A172 (cell line): ENCODE measurements at regions not wholly inside any gene's neighbourhood (a gene's known extent, or its start where the extent isn't known, plus 50 kb on each side); places are given as distances from the start of the nearest gene placed in this dataset.
"Not testable (repeated sequence)": the region's sequence is repeated elsewhere in the genome, so short reads cannot be mapped to it uniquely, and the experiment has no call there.

Experiments used
- DNase-seq: peaks from one replicate; pipeline ENCODE4 v3.0.0-alpha.2; 2015; ENCODE audit warnings: low spot score

- no peak for DNase-seq
Measured at GRCh38 chr13:50268500-50268899, 253.3 kb downstream of the KCNRG start.

GRCh38 chr13:50274181-50274580 lies 258.9 kb downstream of the KCNRG start:
- DNase-seq = no peak

- no peak for DNase-seq
Measured at GRCh38 chr13:50275392-50276063, 260.3 kb downstream of the KCNRG start.

- DNase-seq = no peak
Measured at GRCh38 chr13:50276550-50276949, 261.3 kb downstream of the KCNRG start.

- no peak for DNase-seq
Measured at GRCh38 chr13:50277127-50277526, 261.9 kb downstream of the KCNRG start.

- DNase-seq = no peak
Measured at GRCh38 chr13:50277906-50278305, 262.7 kb downstream of the KCNRG start.

GRCh38 chr13:50280441-50280937 lies 265.2 kb downstream of the KCNRG start:
- no peak for DNase-seq

- DNase-seq = no peak
Measured at GRCh38 chr13:50282016-50282415, 266.8 kb downstream of the KCNRG start.

GRCh38 chr13:50283017-50283416 lies 267.8 kb downstream of the KCNRG start:
- DNase-seq = no peak

GRCh38 chr13:50284540-50284939 lies 269.3 kb downstream of the KCNRG start:
- DNase-seq = no peak

GRCh38 chr13:50285283-50285682 lies 270.0 kb downstream of the KCNRG start:
- DNase-seq = no peak

- DNase-seq = no peak
Measured at GRCh38 chr13:50286324-50286723, 271.1 kb downstream of the KCNRG start.

GRCh38 chr13:50290186-50290585 lies 274.9 kb downstream of the KCNRG start:
- DNase-seq = no peak

GRCh38 chr13:50291611-50292010 lies 276.4 kb downstream of the KCNRG start:
- no peak for DNase-seq

- no peak for DNase-seq
Measured at GRCh38 chr13:50292081-50292480, 276.8 kb downstream of the KCNRG start.

GRCh38 chr13:50294425-50294824 lies 279.2 kb downstream of the KCNRG start:
- DNase-seq = not testable (repeated sequence)

- DNase-seq = no peak
Measured at GRCh38 chr13:50299546-50300249, 284.5 kb downstream of the KCNRG start.

- no peak for DNase-seq
Measured at GRCh38 chr13:50303963-50304721, 288.9 kb downstream of the KCNRG start.

GRCh38 chr13:50306156-50306555 lies 290.9 kb downstream of the KCNRG start:
- DNase-seq = no peak

- DNase-seq = no peak
Measured at GRCh38 chr13:50309318-50309717, 294.1 kb downstream of the KCNRG start.

- DNase-seq = no peak
Measured at GRCh38 chr13:50309882-50310594, 294.8 kb downstream of the KCNRG start.

GRCh38 chr13:50310734-50311133 lies 295.5 kb downstream of the KCNRG start:
- DNase-seq = no peak
